Ovary (tissue), 3 donors: ENCODE measurements at regions not wholly inside any gene's neighbourhood (a gene's known extent, or its start where the extent isn't known, plus 50 kb on each side); places are given as distances from the start of the nearest gene placed in this dataset.

Experiments used
- CTCF ChIP-seq, 3 donors: fragments of 450-650 bp in 2 of 3; fragments of 200-600 bp in 1 of 3; IDR thresholded peaks; one replicate each; pipeline versions ENCODE4 v1.5.1 to v1.8.0; 2016 to 2022; ENCODE audit warnings: antibody characterized with exemption in 3 of 3, mild to moderate bottlenecking in 1 of 3
- EP300 ChIP-seq: sonication (generic); formaldehyde crosslinking; IDR thresholded peaks from one replicate; pipeline ENCODE4 v1.6.1; 2017; ENCODE audit warnings: antibody characterized with exemption
- donor health status: DM: no; HTN: no; CAD: no.

GRCh38 chr15:31457631-31458526 lies 131.2 kb downstream of the KLF13 start:
- TF ChIP-seq CTCF (IDR thresholded peaks at IDR 0.05) = no peak
- no peak for TF ChIP-seq EP300
